ENCODE measurements at regions not wholly inside any gene's neighbourhood (a gene's known extent, or its start where the extent isn't known, plus 50 kb on each side); places are given as distances from the start of the nearest gene placed in this dataset.

DNA sequence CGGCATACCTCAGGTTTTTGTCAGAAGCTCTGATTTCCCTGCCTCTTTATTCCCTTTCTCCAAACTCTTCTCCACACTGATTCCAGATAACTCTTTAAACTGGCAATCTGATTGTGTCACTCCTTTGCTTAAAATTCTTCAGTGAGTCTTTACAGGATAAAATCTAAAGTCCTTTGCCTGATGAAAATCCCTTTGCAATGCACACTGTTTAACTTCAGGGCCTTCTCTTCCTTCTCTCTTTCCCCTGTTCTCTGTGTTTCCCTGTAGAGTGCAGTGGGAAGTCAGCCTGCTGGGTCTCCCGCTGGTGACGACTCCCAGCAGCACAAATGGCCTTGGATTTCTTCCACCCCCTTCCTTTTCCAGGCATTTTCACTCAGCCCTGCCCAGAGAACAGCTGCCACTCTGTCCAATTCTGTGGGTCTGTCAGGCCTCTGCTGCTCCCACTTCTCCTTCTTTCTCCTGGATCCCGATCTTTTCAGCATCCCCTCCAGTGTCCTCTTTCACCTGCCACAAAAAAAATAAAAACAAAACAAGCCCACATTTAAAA is 189.9 kb upstream of the NWD2 start:
- no peaks in the 10 kb centered on the region for H3K9me3 ChIP-seq (ENCODE audit: insufficient read depth, low read length, severe bottlenecking)
- no peaks in the 10 kb centered on the region for H3K79me2 ChIP-seq (ENCODE audit: insufficient read depth, low read length)
- H3K27ac ChIP-seq (ENCODE audit: low read length), result no peak overlapping the region
- H3K4me3 ChIP-seq (ENCODE audit: low read depth in 1 of 2, low read length in 2 of 2), result no peak overlapping the region
- no peak overlapping the region for H3K9ac ChIP-seq (ENCODE audit: low read depth, low read length)
- TF ChIP-seq, protein P1, sequence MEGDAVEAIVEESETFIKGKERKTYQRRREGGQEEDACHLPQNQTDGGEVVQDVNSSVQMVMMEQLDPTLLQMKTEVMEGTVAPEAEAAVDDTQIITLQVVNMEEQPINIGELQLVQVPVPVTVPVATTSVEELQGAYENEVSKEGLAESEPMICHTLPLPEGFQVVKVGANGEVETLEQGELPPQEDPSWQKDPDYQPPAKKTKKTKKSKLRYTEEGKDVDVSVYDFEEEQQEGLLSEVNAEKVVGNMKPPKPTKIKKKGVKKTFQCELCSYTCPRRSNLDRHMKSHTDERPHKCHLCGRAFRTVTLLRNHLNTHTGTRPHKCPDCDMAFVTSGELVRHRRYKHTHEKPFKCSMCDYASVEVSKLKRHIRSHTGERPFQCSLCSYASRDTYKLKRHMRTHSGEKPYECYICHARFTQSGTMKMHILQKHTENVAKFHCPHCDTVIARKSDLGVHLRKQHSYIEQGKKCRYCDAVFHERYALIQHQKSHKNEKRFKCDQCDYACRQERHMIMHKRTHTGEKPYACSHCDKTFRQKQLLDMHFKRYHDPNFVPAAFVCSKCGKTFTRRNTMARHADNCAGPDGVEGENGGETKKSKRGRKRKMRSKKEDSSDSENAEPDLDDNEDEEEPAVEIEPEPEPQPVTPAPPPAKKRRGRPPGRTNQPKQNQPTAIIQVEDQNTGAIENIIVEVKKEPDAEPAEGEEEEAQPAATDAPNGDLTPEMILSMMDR (IDR thresholded peaks at IDR 0.05; ENCODE audit: borderline replicate concordance, extremely low read depth, low read length, poor library complexity, severe bottlenecking), result no peak
- TF ChIP-seq EZH2 (IDR thresholded peaks at IDR 0.05; ENCODE audit: borderline replicate concordance, low read depth, low read length, severe bottlenecking), result no peak
- ATAC-seq (ENCODE audit: insufficient read depth, low read depth) (no peak), DNase-seq (no peak)
- no peaks in the 10 kb centered on the region for H3K27me3 ChIP-seq (ENCODE audit: insufficient read depth, low read length, poor library complexity)
- H3K4me1 ChIP-seq (ENCODE audit: insufficient read depth, low read length), result no peaks in the 10 kb centered on the region
- no peak overlapping the region for H3K4me2 ChIP-seq (ENCODE audit: insufficient read depth, low read length)
- no peaks in the 10 kb centered on the region for H4K20me1 ChIP-seq (ENCODE audit: insufficient read depth, low read length)
- no peaks in the 10 kb centered on the region for H3K36me3 ChIP-seq (ENCODE audit: insufficient read depth, low read length)
- H2AFZ ChIP-seq (ENCODE audit: low read depth, low read length), result no peak overlapping the region

- Histone ChIP-seq H2AFZ (ENCODE audit: low read depth, low read length) (no peak overlapping the region), H3K4me1 (ENCODE audit: insufficient read depth, low read length) (no peaks in the 10 kb centered on the region), H3K9ac (ENCODE audit: low read depth, low read length) (no peak overlapping the region), H3K36me3 (ENCODE audit: insufficient read depth, low read length) (no peaks in the 10 kb centered on the region), H3K27ac (ENCODE audit: low read length) (no peak overlapping the region), H3K4me3 (ENCODE audit: low read depth in 1 of 2, low read length in 2 of 2) (no peak overlapping the region), H3K79me2 (ENCODE audit: insufficient read depth, low read length) (no peaks in the 10 kb centered on the region), H3K9me3 (ENCODE audit: insufficient read depth, low read length, severe bottlenecking) (no peaks in the 10 kb centered on the region), H3K27me3 (ENCODE audit: insufficient read depth, low read length, poor library complexity) (no peaks in the 10 kb centered on the region), H4K20me1 (ENCODE audit: insufficient read depth, low read length) (no peaks in the 10 kb centered on the region), H3K4me2 (ENCODE audit: insufficient read depth, low read length) (no peak overlapping the region)
- ATAC-seq (ENCODE audit: insufficient read depth, low read depth) (no peak), DNase-seq (no peak)
- TF ChIP-seq EZH2 (IDR thresholded peaks at IDR 0.05; ENCODE audit: borderline replicate concordance, low read depth, low read length, severe bottlenecking), result no peak
- TF ChIP-seq, protein P1 (IDR thresholded peaks at IDR 0.05; ENCODE audit: borderline replicate concordance, extremely low read depth, low read length, poor library complexity, severe bottlenecking), result no peak
These were observed 185.7 kb upstream of the NWD2 start for GRCh38 chr4:37058826-37059225.

DNA sequence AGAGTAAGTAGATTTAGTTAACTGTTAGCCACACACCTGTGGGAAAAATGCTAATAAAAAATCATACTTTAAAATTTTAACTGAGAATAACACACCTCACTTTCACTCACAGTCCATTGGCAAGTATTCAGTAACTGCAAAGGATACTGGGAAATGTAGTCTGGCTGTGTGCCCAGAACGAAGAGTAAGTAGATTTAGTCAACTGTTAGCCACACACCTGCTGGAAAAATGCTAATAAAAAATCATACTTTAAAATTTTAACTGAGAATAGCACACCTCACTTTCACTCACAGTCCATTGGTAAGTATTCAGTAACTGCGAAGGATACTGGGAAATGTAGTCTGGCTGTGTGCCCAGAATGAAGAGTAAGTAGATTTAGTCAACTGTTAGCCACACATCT is 178.4 kb upstream of the NWD2 start:
- Histone ChIP-seq H3K79me2 (ENCODE audit: insufficient read depth, low read length) (no peaks in the 10 kb centered on the region), H4K20me1 (ENCODE audit: insufficient read depth, low read length) (no peaks in the 10 kb centered on the region)
- no peak for ATAC-seq (ENCODE audit: insufficient read depth, low read depth)

More for the DNA sequence above, 178.4 kb upstream of the NWD2 start:
- Histone ChIP-seq H2AFZ (ENCODE audit: low read depth, low read length) (no peak overlapping the region), H3K4me2 (ENCODE audit: insufficient read depth, low read length) (no peak overlapping the region), H3K4me1 (ENCODE audit: insufficient read depth, low read length) (no peaks in the 10 kb centered on the region), H3K9ac (ENCODE audit: low read depth, low read length) (no peak overlapping the region), H3K9me3 (ENCODE audit: insufficient read depth, low read length, severe bottlenecking) (no peaks in the 10 kb centered on the region), H3K27me3 (ENCODE audit: insufficient read depth, low read length, poor library complexity) (no peaks in the 10 kb centered on the region), H3K4me3 (ENCODE audit: low read depth in 1 of 2, low read length in 2 of 2) (no peak overlapping the region), H3K36me3 (ENCODE audit: insufficient read depth, low read length) (no peaks in the 10 kb centered on the region), H3K27ac (ENCODE audit: low read length) (no peak overlapping the region)
- no peak for DNase-seq
- TF ChIP-seq EZH2 (IDR thresholded peaks at IDR 0.05; ENCODE audit: borderline replicate concordance, low read depth, low read length, severe bottlenecking), result no peak
- TF ChIP-seq, protein P1 (IDR thresholded peaks at IDR 0.05; ENCODE audit: borderline replicate concordance, extremely low read depth, low read length, poor library complexity, severe bottlenecking), result no peak
